ENCODE measurements at regions not wholly inside any gene's neighbourhood (a gene's known extent, or its start where the extent isn't known, plus 50 kb on each side); places are given as distances from the start of the nearest gene placed in this dataset.
"Not testable (repeated sequence)": the region's sequence is repeated elsewhere in the genome, so short reads cannot be mapped to it uniquely, and the experiment has no call there.

DNA sequence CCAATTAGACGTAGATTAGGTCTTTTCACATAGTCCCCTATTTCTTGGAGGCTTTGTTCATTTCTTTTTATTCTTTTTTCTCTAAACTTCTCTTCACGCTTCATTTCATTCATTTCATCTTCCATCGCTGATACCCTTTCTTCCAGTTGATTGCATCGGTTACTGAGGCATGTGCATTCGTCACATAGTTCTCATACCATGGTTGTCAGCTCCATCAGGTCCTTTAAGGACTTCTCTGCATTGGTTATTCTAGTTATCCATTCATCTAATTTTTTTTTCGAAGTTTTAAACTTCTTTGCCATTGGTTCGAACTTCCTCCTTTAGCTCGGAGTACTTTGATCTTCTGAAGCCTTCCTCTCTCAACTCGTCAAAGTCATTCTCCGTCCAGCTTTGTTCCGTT, 541.7 kb upstream of the KLF4 start:
- not testable (repeated sequence) for TF ChIP-seq ZNF280D (tag by site-specific recombination; IDR thresholded peaks at IDR 0.05); OVOL3 (tag by site-specific recombination; IDR thresholded peaks at IDR 0.05); CTCF (tag by site-specific recombination; IDR thresholded peaks at IDR 0.05); ZNF513 (tag by site-specific recombination; IDR thresholded peaks at IDR 0.05); ZNF138 (tag by site-specific recombination; IDR thresholded peaks at IDR 0.05; ENCODE audit: borderline replicate concordance); SETDB1 (IDR thresholded peaks at IDR 0.05; ENCODE audit: insufficient read length, low read length); ZNF114 (tag by site-specific recombination; IDR thresholded peaks at IDR 0.05); ZNF626 (tag by site-specific recombination; IDR thresholded peaks at IDR 0.05); ZFP41 (tag by site-specific recombination; IDR thresholded peaks at IDR 0.05; ENCODE audit: borderline replicate concordance); ZNF785 (tag by site-specific recombination; IDR thresholded peaks at IDR 0.05); GLI2 (tag by site-specific recombination; IDR thresholded peaks at IDR 0.05; ENCODE audit: borderline replicate concordance, low read depth); MYNN (tag by site-specific recombination; IDR thresholded peaks at IDR 0.05; ENCODE audit: borderline replicate concordance)
